Hematopoietic multipotent progenitor cell treated with erythropoietin and hydrocortisone succinate and interleukin-3 and kit ligand, for 4 days (in vitro differentiated cells): ENCODE measurements at regions not wholly inside any gene's neighbourhood (a gene's known extent, or its start where the extent isn't known, plus 50 kb on each side); places are given as distances from the start of the nearest gene placed in this dataset.
A peak's percentile ranks its signal among the peaks of the same experiment; 100 is the strongest.
"Not testable (repeated sequence)": the region's sequence is repeated elsewhere in the genome, so short reads cannot be mapped to it uniquely, and the experiment has no call there.

Experiments used
- DNase-seq: peaks from one replicate; pipeline ENCODE4 v3.0.0-alpha.2; 2015

- peak; percentile 2 for DNase-seq
These were observed 1783.7 kb upstream of the CDH9 start for GRCh38 chr5:28822071-28822470.

- DNase-seq, result peak; percentile 2
These were observed 1772.4 kb upstream of the CDH9 start for GRCh38 chr5:28810751-28811136.

DNA sequence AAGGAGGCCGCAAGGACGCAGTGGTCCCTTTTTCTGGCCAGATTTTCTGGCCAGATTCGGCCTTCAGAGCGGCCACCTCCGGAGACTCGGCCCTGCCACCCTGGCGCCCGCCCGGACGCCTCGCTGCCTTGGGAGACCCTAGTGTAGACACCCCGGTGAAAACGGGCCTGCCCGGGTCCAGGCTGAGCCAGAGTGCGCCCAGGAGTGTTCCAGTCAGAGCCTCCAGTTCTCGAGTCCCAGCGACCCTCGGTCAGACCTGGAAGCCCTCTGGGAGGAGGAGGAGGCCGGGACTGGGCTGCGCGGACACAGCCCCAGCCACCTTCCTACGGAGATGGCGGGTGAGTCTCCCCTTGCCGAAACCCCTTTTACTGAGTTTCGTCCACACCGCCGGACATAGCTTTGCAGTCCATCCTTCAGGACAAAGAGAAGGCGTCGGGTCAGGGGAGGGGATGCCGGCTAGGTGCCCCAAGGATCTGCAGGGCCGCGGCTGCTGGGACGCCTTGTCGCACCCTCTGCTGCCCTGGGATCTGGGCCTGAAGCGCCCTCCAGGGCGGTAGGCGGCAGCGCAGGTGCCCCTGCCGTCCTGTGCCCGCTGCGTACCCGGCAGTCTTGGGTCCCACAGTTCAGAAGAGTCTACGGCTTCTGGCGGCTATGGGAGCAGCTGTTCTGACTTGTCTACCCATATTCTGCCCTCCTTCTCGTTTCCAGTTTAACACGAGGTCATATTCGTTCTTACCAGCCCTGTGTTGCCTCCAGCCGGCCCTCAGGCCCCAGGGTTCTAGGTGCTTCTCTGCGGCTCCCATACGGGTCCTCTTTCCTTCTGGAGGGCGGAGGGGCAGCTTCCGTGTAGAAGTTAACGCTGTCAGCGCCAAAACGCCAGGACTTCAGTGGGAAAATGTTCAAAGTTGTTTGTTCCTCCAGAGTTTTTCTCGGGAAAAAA, 1771.7 kb upstream of the CDH9 start:
- no peak for DNase-seq

DNA sequence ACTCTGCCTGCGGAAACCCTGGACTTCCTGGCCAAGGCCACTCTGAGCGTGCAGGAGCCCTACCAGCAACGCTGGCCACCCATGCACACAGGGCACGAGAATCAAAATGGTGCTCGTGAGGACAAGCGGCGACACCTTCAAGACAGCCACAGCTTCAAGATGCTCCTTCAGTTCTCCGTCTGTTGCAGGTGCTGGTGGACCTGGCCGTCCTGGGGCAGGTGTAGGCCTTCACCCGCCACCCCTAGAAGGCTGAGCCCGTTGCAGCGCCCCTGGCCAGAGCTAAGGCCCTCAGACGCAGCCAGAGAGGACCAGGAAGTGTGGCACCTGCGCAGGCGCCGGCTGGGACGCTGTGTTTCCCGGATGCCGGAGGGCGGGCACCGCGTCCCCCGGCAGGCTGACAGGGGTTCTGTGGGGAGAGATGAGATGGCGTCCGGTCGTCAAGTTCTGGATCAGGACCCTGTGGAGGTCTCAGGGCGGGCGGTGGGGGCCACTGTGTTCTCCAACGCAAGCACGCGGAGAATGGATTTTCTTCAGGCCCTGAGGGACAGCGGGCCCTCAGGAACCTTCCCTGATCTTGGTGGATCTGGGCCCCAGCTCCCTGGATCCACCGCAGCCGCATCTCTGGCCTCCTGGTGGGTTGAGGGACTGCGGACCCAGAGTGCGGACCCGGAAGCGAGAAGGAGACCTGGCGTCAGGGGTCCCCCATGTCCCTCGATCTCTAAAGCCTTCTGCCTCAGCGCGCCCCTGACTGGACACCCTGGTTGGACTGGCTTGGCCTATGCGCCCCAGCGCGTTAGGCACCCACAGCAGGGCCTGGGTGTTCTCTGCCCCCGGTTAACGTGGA, 1770.8 kb upstream of the CDH9 start:
- no peak for DNase-seq

DNA sequence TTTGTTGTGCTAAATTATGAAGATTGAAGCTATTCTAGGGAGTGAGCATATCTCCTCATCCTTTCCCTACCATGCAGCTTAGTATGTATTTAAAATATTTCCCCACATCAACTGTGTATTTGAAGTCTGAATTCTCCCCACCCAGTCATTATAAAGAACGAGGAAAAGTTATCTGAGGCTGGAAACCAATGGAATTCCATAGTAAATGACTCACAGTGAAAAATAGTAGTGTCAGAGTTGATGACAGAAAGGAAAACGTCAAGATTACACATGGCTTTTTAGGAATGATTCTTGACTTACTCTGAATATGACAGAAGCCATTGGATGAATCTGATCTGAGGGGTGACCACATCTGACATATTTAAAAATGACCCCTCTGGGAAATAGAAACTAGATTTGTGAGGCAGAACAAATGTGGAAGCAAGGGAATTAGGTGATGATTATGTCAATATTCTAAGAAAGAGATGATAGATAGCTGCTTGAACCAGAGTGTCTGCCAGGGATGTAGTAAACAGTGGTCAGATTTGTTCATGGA, 1768.9 kb upstream of the CDH9 start:
- DNase-seq, result no peak

- not testable (repeated sequence) for DNase-seq
These were observed 1760.6 kb upstream of the CDH9 start for GRCh38 chr5:28799035-28799434.

- no peak for DNase-seq
These were observed 1750.6 kb upstream of the CDH9 start for GRCh38 chr5:28788954-28789353.

GRCh38 chr5:28780083-28780692, 1741.8 kb upstream of the CDH9 start:
- no peak for DNase-seq

GRCh38 chr5:28779161-28779754, 1740.9 kb upstream of the CDH9 start:
- peak; percentile 43 for DNase-seq

DNA sequence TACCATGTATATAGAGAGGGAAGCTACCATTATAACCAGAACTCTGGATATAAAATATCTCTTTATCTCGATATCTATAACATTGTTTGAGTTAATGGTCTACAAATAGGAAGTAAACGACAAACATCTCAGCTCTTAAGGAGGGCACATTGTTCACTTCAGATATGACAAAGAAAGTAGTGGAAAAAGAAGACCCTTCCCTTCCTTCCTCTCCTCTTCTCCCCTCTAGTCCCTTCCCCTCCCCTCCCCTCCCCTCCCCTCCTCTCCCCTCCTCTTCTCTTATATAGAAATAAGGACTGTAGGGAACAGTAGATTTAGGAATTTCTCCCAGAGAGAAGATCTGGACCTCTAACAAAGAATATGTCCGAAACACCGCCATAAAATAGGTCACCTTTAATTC, 1731.9 kb upstream of the CDH9 start:
- DNase-seq, result no peak

GRCh38 chr5:28766565-28767158, 1728.3 kb upstream of the CDH9 start:
- DNase-seq, result peak; percentile 84

DNA sequence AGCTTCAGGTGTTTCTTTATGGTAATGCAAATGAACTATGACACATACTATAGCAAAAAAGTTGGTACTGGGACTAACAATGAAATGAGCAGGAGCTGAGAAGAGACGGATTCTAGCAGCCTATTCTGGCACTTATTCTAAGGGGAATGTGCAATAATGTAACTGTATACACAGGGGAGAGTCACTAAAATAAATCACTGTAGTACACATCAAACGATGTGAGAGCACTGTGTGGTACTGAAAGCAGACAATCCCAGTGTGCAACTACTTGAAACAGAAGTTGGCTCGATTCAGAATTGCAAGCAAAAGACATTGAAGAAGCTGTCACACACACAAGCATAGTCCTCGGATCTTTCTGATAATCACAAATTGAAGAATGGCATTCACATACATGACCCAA, 1713.0 kb upstream of the CDH9 start:
- DNase-seq, result no peak

- no peak for DNase-seq
These were observed 1711.9 kb upstream of the CDH9 start for GRCh38 chr5:28750251-28750650.

- no peak for DNase-seq
These were observed 1710.1 kb upstream of the CDH9 start for GRCh38 chr5:28748446-28748845.

- no peak for DNase-seq
These were observed 1705.3 kb upstream of the CDH9 start for GRCh38 chr5:28743716-28744110.

- no peak for DNase-seq
These were observed 1704.8 kb upstream of the CDH9 start for GRCh38 chr5:28743025-28743715.

DNA sequence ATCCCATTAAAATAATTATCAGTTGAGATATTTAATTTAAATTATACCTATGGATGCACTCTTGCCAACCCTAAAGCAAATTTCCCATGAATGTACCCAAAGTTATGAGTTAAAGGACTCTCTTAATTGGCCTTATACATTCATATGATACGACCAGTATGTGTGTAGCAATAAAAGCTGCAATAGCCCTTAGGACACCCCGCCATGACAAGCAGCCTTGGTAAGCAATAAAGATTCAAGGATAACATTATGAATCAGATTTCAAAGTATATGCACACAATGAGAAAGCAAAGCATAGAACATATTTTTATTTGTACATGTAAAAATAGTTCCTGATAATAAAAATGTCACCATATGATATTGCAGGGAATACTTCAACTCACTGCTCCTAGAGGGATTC, 1699.3 kb upstream of the CDH9 start:
- no peak for DNase-seq

DNA sequence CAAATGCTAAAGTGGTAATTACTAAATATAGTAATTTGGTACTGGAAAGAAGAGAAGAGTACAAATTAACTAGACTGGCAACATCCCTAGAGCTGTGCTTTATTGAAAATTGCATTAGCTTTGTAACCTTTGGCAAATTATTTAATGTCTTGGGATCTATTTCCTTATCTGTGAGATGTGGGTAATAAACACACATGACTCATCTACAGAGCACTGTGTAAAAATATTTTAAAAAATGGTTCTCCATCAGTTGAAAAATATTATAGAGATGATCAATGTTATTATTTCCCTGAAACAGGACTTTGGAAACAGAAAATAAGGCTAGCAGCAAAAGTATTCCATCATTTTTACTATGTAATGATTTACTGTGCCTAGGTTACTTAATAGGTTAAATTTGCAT, 1698.8 kb upstream of the CDH9 start:
- no peak for DNase-seq

- DNase-seq, result no peak
These were observed 1696.0 kb upstream of the CDH9 start for GRCh38 chr5:28734396-28734795.

- DNase-seq, result no peak
These were observed 1690.7 kb upstream of the CDH9 start for GRCh38 chr5:28729067-28729466.

DNA sequence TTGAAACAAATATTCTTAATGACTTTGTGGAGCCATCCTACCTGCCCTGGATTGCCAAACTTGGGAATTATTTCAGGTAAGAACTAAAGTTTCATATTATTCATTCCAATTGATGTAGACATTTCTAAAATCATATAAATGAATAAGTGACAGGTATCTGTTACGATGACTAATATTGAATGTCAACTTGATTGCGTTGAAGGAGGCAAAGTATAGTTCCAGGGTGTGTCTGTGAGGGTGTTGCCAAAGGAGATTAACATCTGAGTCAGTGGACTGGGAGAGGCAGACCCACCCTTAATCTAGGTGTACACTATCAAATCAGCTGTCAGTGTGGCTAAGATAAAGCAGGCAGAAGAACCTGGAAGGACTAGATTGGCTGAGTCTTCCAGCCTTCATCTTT, 1688.4 kb upstream of the CDH9 start:
- no peak for DNase-seq

GRCh38 chr5:28725001-28725400, 1686.6 kb upstream of the CDH9 start:
- no peak for DNase-seq
